Sigmoid colon (tissue), 4 donors: ENCODE measurements at regions not wholly inside any gene's neighbourhood (a gene's known extent, or its start where the extent isn't known, plus 50 kb on each side); places are given as distances from the start of the nearest gene placed in this dataset.

Experiments used
- POLR2A ChIP-seq, 2 donors: fragments of 450-650 bp; IDR thresholded peaks; one replicate each; pipeline ENCODE4 v1.6.1; 2016; ENCODE audit warnings: antibody characterized with exemption in 2 of 2, mild to moderate bottlenecking in 2 of 2, moderate library complexity in 2 of 2
- POLR2AphosphoS5 ChIP-seq, 4 donors: sonication (generic); formaldehyde crosslinking; IDR thresholded peaks; one replicate each; pipeline ENCODE4 v1.6.1; 2017; ENCODE audit warnings: antibody characterized with exemption in 4 of 4
- TF ChIP-seq, protein P1 (sequence below), 4 experiments: fragments of 450-650 bp in 3 of 4; fragments of 200-600 bp in 1 of 4; IDR thresholded peaks; one replicate each; pipeline ENCODE4 v1.5.1; 2016 to 2019; ENCODE audit warnings: antibody characterized with exemption in 4 of 4, mild to moderate bottlenecking in 3 of 4, moderate library complexity in 2 of 4

DNA sequence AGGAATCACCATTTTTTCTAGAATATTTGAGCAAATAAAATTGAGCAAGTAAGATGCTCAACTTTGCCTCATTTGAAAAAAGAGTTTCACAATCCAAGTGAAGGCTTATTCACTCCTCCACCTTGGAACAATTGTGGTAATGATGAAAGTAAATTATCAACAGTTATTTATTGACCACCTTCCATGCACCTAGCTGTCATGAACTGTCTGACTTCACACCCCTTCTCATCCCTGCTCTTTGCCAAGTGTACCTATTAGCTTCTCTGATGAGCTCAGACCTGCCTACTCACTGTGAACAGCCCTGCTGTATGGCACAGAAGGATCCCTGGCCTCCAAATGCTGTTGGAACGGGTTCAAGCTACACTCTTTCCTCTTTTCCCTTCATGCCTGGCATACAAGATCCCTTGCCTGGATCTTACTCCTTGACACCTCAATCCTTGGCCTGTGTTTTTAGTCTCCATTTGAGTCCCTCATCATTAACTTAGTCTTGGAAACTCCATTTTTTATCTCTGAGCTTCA is 99.0 kb upstream of the PREP start:
- TF ChIP-seq, protein P1, sequence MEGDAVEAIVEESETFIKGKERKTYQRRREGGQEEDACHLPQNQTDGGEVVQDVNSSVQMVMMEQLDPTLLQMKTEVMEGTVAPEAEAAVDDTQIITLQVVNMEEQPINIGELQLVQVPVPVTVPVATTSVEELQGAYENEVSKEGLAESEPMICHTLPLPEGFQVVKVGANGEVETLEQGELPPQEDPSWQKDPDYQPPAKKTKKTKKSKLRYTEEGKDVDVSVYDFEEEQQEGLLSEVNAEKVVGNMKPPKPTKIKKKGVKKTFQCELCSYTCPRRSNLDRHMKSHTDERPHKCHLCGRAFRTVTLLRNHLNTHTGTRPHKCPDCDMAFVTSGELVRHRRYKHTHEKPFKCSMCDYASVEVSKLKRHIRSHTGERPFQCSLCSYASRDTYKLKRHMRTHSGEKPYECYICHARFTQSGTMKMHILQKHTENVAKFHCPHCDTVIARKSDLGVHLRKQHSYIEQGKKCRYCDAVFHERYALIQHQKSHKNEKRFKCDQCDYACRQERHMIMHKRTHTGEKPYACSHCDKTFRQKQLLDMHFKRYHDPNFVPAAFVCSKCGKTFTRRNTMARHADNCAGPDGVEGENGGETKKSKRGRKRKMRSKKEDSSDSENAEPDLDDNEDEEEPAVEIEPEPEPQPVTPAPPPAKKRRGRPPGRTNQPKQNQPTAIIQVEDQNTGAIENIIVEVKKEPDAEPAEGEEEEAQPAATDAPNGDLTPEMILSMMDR (IDR thresholded peaks at IDR 0.05): no peak
- no peak for TF ChIP-seq POLR2A (IDR thresholded peaks at IDR 0.05)
- TF ChIP-seq POLR2AphosphoS5 (IDR thresholded peaks at IDR 0.05): no peak
